ENCODE measurements at regions not wholly inside any gene's neighbourhood (a gene's known extent, or its start where the extent isn't known, plus 50 kb on each side); places are given as distances from the start of the nearest gene placed in this dataset.
"Not testable (repeated sequence)": the region's sequence is repeated elsewhere in the genome, so short reads cannot be mapped to it uniquely, and the experiment has no call there.

- Mint-ChIP-seq H3K9me3 (ENCODE audit: low read depth) (peaks cover 2% of the 10 kb centered on the region), H3K4me1 (no peaks in the 10 kb centered on the region), H3K4me3 (no peak overlapping the region), H3K36me3 (ENCODE audit: low read depth) (no peaks in the 10 kb centered on the region), H3K27ac (no peak overlapping the region), H3K27me3 (peaks cover 20% of the 10 kb centered on the region)
- ChIA-PET POLR2A (no interaction called here), CTCF (interaction anchor here (1.9 kb wide), 1 partner anchor 129 kb away, joined by 6 read pairs; no protein-coding TSS in a partner anchor)
- ATAC-seq = no peak
- intact Hi-C loops (cut with DNase I, micrococcal nuclease) = no loop called here
- no peak for DNase-seq
These were observed 73.1 kb downstream of the ACKR3 start for GRCh38 chr2:236642584-236643291.

DNA sequence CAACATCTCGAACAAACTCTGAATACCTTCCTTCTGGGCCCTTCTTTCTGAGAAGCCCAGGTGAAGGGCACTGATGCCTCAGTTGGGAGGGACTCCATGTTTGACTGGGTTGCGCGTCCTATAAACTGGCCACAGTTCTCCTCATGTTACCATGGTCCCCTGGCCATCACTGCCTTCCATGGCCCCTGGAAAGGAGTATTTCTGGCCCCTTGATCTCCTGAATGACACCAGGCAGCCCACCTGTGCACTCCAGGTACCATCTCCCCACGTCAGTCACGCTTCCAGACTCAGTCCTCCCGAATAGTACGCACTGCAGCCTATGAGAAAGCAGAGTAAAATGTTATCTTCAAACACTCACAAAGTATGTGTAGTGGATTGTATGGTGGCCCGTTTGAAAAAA, 73.9 kb downstream of the ACKR3 start:
- CTCF ChIA-PET = no interaction called here
- H3K9me3 Mint-ChIP-seq (ENCODE audit: low read depth) = peaks cover 2% of the 10 kb centered on the region
- H3K36me3 Mint-ChIP-seq (ENCODE audit: low read depth) = no peaks in the 10 kb centered on the region
- peaks cover 22% of the 10 kb centered on the region for H3K27me3 Mint-ChIP-seq
- intact Hi-C loops (cut with DNase I, micrococcal nuclease) = no loop called here
- ATAC-seq = no peak
- no peaks in the 10 kb centered on the region for H3K4me1 Mint-ChIP-seq
- POLR2A ChIA-PET = no interaction called here
- DNase-seq = no peak
- no peak overlapping the region for H3K27ac Mint-ChIP-seq
- no peak overlapping the region for H3K4me3 Mint-ChIP-seq

GRCh38 chr2:236644067-236644466, 74.4 kb downstream of the ACKR3 start:
- DNase-seq = no peak
- CTCF ChIA-PET = interaction anchor here (0.6 kb wide), 1 partner anchor 667 kb away, joined by 4 read pairs; no protein-coding TSS in a partner anchor
- intact Hi-C loops (cut with DNase I, micrococcal nuclease) = no loop called here
- POLR2A ChIA-PET = no interaction called here
- Mint-ChIP-seq H3K27ac (no peak overlapping the region), H3K4me1 (no peaks in the 10 kb centered on the region), H3K27me3 (peaks cover 20% of the 10 kb centered on the region), H3K4me3 (no peak overlapping the region), H3K36me3 (ENCODE audit: low read depth) (no peaks in the 10 kb centered on the region), H3K9me3 (ENCODE audit: low read depth) (peaks cover 2% of the 10 kb centered on the region)
- ATAC-seq = no peak

GRCh38 chr2:236644502-236644911, 74.9 kb downstream of the ACKR3 start:
- Mint-ChIP-seq H3K4me3 (no peak overlapping the region), H3K4me1 (no peaks in the 10 kb centered on the region), H3K27ac (no peak overlapping the region), H3K9me3 (ENCODE audit: low read depth) (peaks cover 3% of the 10 kb centered on the region), H3K27me3 (peaks cover 19% of the 10 kb centered on the region), H3K36me3 (ENCODE audit: low read depth) (no peaks in the 10 kb centered on the region)
- DNase-seq (no peak), ATAC-seq (no peak)
- intact Hi-C loops (cut with DNase I, micrococcal nuclease) = no loop called here
- POLR2A ChIA-PET = no interaction called here
- CTCF ChIA-PET = interaction anchor here (0.6 kb wide), 1 partner anchor 666 kb away, joined by 4 read pairs; no protein-coding TSS in a partner anchor

GRCh38 chr2:236645141-236645540, 75.5 kb downstream of the ACKR3 start:
- H3K4me1 Mint-ChIP-seq; DNase-seq; H3K27ac Mint-ChIP-seq; H3K36me3 Mint-ChIP-seq (ENCODE audit: low read depth); H3K4me3 Mint-ChIP-seq; POLR2A ChIA-PET; H3K9me3 Mint-ChIP-seq (ENCODE audit: low read depth); intact Hi-C loops (cut with DNase I, micrococcal nuclease); ATAC-seq; CTCF ChIA-PET: not testable (repeated sequence)
- peaks cover 23% of the 10 kb centered on the region for H3K27me3 Mint-ChIP-seq

DNA sequence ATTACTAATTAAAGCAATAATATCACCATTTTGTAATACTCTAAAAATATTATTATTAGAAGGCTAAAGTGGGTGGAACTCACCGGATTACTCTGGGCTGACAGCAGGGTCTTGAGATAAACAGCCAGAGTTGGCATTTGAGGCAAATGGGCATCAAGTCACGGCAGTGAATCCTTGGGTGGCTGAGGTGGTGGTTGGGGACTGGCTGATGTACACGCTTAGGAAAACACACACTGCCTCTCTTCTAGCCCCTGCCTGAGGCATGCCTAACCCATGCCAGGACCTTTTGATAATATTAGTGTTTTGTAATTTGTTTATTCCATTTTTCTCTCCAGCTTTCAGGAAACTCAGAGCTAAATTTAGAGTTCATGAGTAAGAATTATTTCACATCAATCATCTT, 76.8 kb downstream of the ACKR3 start:
- Mint-ChIP-seq H3K4me1 (no peaks in the 10 kb centered on the region), H3K27ac (no peak overlapping the region), H3K36me3 (ENCODE audit: low read depth) (no peaks in the 10 kb centered on the region), H3K4me3 (no peak overlapping the region), H3K9me3 (ENCODE audit: low read depth) (peaks cover 9% of the 10 kb centered on the region), H3K27me3 (peaks cover 20% of the 10 kb centered on the region)
- intact Hi-C loops (cut with DNase I, micrococcal nuclease) = no loop called here
- CTCF ChIA-PET = no interaction called here
- ATAC-seq (no peak), DNase-seq (no peak)
- POLR2A ChIA-PET = no interaction called here

DNA sequence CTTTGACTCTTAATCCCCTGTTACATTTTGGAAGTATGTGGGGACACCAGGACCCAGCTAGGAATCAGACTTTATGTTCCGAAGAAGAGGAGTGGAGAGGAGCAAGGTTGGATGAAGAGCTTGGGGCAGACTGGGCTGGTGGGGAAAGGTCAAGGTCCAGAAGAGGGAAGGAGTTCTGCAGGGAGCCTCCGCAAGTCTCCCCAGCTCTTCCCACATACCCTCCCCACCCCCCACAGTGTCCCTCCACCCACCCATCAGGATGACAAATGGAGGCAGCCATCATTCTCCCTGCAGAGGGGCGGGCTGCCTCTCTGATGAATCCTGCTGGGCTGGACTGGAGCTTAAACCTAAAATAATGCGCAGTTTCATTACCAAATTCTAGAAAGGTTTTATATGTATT, 77.2 kb downstream of the ACKR3 start:
- Mint-ChIP-seq H3K36me3 (ENCODE audit: low read depth) (no peaks in the 10 kb centered on the region), H3K4me3 (no peak overlapping the region), H3K9me3 (ENCODE audit: low read depth) (peaks cover 7% of the 10 kb centered on the region), H3K27me3 (peaks cover 18% of the 10 kb centered on the region), H3K4me1 (no peaks in the 10 kb centered on the region), H3K27ac (no peak overlapping the region)
- intact Hi-C loops (cut with DNase I, micrococcal nuclease) = no loop called here
- DNase-seq (no peak), ATAC-seq (no peak)
- CTCF ChIA-PET = interaction anchor here (0.6 kb wide), 1 partner anchor 23 kb away, joined by 3 read pairs; no protein-coding TSS in a partner anchor
- POLR2A ChIA-PET = no interaction called here

- Mint-ChIP-seq H3K27ac (no peak overlapping the region), H3K27me3 (peaks cover 20% of the 10 kb centered on the region), H3K9me3 (ENCODE audit: low read depth) (peaks cover 7% of the 10 kb centered on the region), H3K36me3 (ENCODE audit: low read depth) (no peaks in the 10 kb centered on the region), H3K4me1 (no peaks in the 10 kb centered on the region), H3K4me3 (no peak overlapping the region)
- ChIA-PET POLR2A (no interaction called here), CTCF (no interaction called here)
- DNase-seq = no peak
- intact Hi-C loops (cut with DNase I, micrococcal nuclease) = no loop called here
- ATAC-seq = no peak
These were observed 78.0 kb downstream of the ACKR3 start for GRCh38 chr2:236647621-236648020.

GRCh38 chr2:236653863-236654262, 84.2 kb downstream of the ACKR3 start:
- DNase-seq (no peak), ATAC-seq (no peak)
- peaks cover 20% of the 10 kb centered on the region for H3K27me3 Mint-ChIP-seq
- H3K36me3 Mint-ChIP-seq (ENCODE audit: low read depth) = no peaks in the 10 kb centered on the region
- no peaks in the 10 kb centered on the region for H3K4me1 Mint-ChIP-seq
- peaks cover 7% of the 10 kb centered on the region for H3K9me3 Mint-ChIP-seq (ENCODE audit: low read depth)
- intact Hi-C loops (cut with DNase I, micrococcal nuclease) = no loop called here
- CTCF ChIA-PET = no interaction called here
- H3K4me3 Mint-ChIP-seq = no peak overlapping the region
- POLR2A ChIA-PET = no interaction called here
- no peak overlapping the region for H3K27ac Mint-ChIP-seq

DNA sequence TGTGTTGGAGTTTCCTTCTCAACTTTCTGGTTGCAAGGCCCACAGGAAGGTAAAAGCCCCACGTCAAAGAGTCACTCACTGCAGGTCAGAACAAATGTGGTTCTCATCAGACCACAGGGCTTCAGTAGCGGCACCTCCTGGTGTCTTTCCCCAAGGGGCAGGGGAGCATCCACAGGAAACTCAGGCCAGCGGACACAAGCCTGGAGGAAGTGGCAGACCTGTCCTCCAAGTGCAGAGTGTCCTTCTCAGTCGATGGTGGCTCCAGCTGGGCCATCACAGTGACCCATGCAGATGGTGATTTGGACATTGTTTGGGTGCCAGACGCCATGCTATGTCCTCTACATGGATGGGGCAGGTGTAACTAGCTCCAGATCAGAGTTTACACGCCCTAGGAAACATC, 84.9 kb downstream of the ACKR3 start:
- CTCF ChIA-PET = no interaction called here
- no peak for DNase-seq
- intact Hi-C loops (cut with DNase I, micrococcal nuclease) = no loop called here
- H3K27ac Mint-ChIP-seq = no peak overlapping the region
- POLR2A ChIA-PET = no interaction called here
- H3K4me3 Mint-ChIP-seq = no peak overlapping the region
- ATAC-seq = no peak
- peaks cover 6% of the 10 kb centered on the region for H3K9me3 Mint-ChIP-seq (ENCODE audit: low read depth)
- H3K36me3 Mint-ChIP-seq (ENCODE audit: low read depth) = no peaks in the 10 kb centered on the region
- H3K4me1 Mint-ChIP-seq = no peaks in the 10 kb centered on the region
- H3K27me3 Mint-ChIP-seq = peaks cover 25% of the 10 kb centered on the region

- intact Hi-C loops (cut with DNase I, micrococcal nuclease) = no loop called here
- ChIA-PET CTCF (no interaction called here), POLR2A (no interaction called here)
- ATAC-seq (no peak), DNase-seq (no peak)
- no peaks in the 10 kb centered on the region for H3K36me3 Mint-ChIP-seq (ENCODE audit: low read depth)
- H3K9me3 Mint-ChIP-seq (ENCODE audit: low read depth) = no peaks in the 10 kb centered on the region
- peaks cover 21% of the 10 kb centered on the region for H3K27me3 Mint-ChIP-seq
- H3K4me3 Mint-ChIP-seq = no peak overlapping the region
- no peak overlapping the region for H3K27ac Mint-ChIP-seq
- no peaks in the 10 kb centered on the region for H3K4me1 Mint-ChIP-seq
These were observed 86.5 kb downstream of the ACKR3 start for GRCh38 chr2:236656166-236656565.

- ATAC-seq (no peak), DNase-seq (no peak)
- Mint-ChIP-seq H3K27me3 (peaks cover 21% of the 10 kb centered on the region), H3K27ac (no peak overlapping the region), H3K9me3 (ENCODE audit: low read depth) (no peaks in the 10 kb centered on the region), H3K4me1 (no peaks in the 10 kb centered on the region), H3K4me3 (no peak overlapping the region), H3K36me3 (ENCODE audit: low read depth) (no peaks in the 10 kb centered on the region)
- ChIA-PET CTCF (no interaction called here), POLR2A (no interaction called here)
- intact Hi-C loops (cut with DNase I, micrococcal nuclease) = no loop called here
These were observed 87.1 kb downstream of the ACKR3 start for GRCh38 chr2:236656721-236657120.

- Mint-ChIP-seq H3K27ac (no peak overlapping the region), H3K4me1 (no peaks in the 10 kb centered on the region), H3K27me3 (peaks cover 19% of the 10 kb centered on the region), H3K4me3 (no peak overlapping the region), H3K9me3 (ENCODE audit: low read depth) (no peaks in the 10 kb centered on the region), H3K36me3 (ENCODE audit: low read depth) (no peaks in the 10 kb centered on the region)
- ATAC-seq (no peak), DNase-seq (no peak)
- CTCF ChIA-PET = no interaction called here
- POLR2A ChIA-PET = no interaction called here
- intact Hi-C loops (cut with DNase I, micrococcal nuclease) = no loop called here
These were observed 87.6 kb downstream of the ACKR3 start for GRCh38 chr2:236657215-236657614.

Measured in activated CD4-positive, alpha-beta T cell treated with anti-CD3 and anti-CD28 coated beads for 36 hours (primary cell).